Smooth muscle cell (in vitro differentiated cells): ENCODE measurements at regions not wholly inside any gene's neighbourhood (a gene's known extent, or its start where the extent isn't known, plus 50 kb on each side); places are given as distances from the start of the nearest gene placed in this dataset.

Experiments
- DNase-seq: peaks from one replicate; lab custom pipeline; 2025; ENCODE audit not compliant: unreplicated experiment; lab: John Stamatoyannopoulos, UW
- H2AFZ ChIP-seq: fragments of 200-600 bp; sonication (generic); 2 replicates; pipeline ENCODE4 v1.6.0; 2016; ENCODE audit warnings: antibody characterized with exemption, low read depth, mild to moderate bottlenecking
- H3F3A ChIP-seq: fragments of 200-600 bp; sonication (generic); 2 replicates; pipeline ENCODE4 v1.6.0; 2017; ENCODE audit warnings: antibody characterized with exemption, low read depth
- H3K27ac ChIP-seq: fragments of 200-600 bp; sonication (generic); 2 replicates; pipeline ENCODE4 v1.5.1; 2016; ENCODE audit warnings: low read depth, mild to moderate bottlenecking
- H3K27me3 ChIP-seq: fragments of 200-600 bp; sonication (generic); 2 replicates; pipeline ENCODE4 v1.6.1; 2016; ENCODE audit warnings: low read depth, mild to moderate bottlenecking
- H3K36me3 ChIP-seq: fragments of 200-600 bp; sonication (generic); 2 replicates; pipeline ENCODE4 v1.5.1; 2016; ENCODE audit warnings: low read depth
- H3K4me1 ChIP-seq: fragments of 200-600 bp; sonication (generic); 2 replicates; pipeline ENCODE4 v1.5.1; 2016; ENCODE audit warnings: low read depth
- H3K4me2 ChIP-seq: fragments of 200-600 bp; sonication (generic); 2 replicates; pipeline ENCODE4 v1.6.0; 2016; ENCODE audit warnings: mild to moderate bottlenecking
- H3K4me3 ChIP-seq: fragments of 200-600 bp; sonication (generic); 2 replicates; pipeline ENCODE4 v1.5.1; 2016; ENCODE audit warnings: mild to moderate bottlenecking
- H3K79me2 ChIP-seq: fragments of 200-600 bp; sonication (generic); 2 replicates; pipeline ENCODE4 v1.6.0; 2016; ENCODE audit warnings: low read depth, mild to moderate bottlenecking
- H3K9ac ChIP-seq: fragments of 200-600 bp; sonication (generic); 2 replicates; pipeline ENCODE4 v1.6.0; 2016; ENCODE audit warnings: low read depth
- H3K9me3 ChIP-seq: fragments of 200-600 bp; sonication (generic); replicated peaks from 2 replicates; pipeline ENCODE4 v1.5.1; 2016; ENCODE audit warnings: low read depth
- H4K20me1 ChIP-seq: fragments of 200-600 bp; sonication (generic); 2 replicates; pipeline ENCODE4 v1.6.0; 2016; ENCODE audit warnings: low read depth
- CTCF ChIP-seq: fragments of 200-600 bp; sonication (generic); IDR thresholded peaks from 2 replicates; pipeline ENCODE4 v1.5.1; 2017; ENCODE audit warnings: borderline replicate concordance, mild to moderate bottlenecking, antibody characterized with exemption; ENCODE audit not compliant: insufficient read depth, poor library complexity, severe bottlenecking
- WGBS: methylation state at CpG from one replicate; pipeline ENCODE4 v1.1.7; 2016; ENCODE audit warnings: low lambda C conversion rate; 5-methylcytosine and 5-hydroxymethylcytosine counted together

- H3K27me3 ChIP-seq: no peaks in the 10 kb centered on the region
- no peak for DNase-seq
- H3K4me1 ChIP-seq: no peaks in the 10 kb centered on the region
- no peaks in the 10 kb centered on the region for H4K20me1 ChIP-seq
- no peak overlapping the region for H3K9ac ChIP-seq
- no peaks in the 10 kb centered on the region for H3K36me3 ChIP-seq
- H3K4me2 ChIP-seq: no peak overlapping the region
- WGBS: 95% methylated on average over 5 of the region's 5 CpGs
- H3K4me3 ChIP-seq: no peak overlapping the region
- H3K9me3 ChIP-seq: no peaks in the 10 kb centered on the region
- H3K27ac ChIP-seq: no peak overlapping the region
- H3K79me2 ChIP-seq: no peaks in the 10 kb centered on the region
- H2AFZ ChIP-seq: no peak overlapping the region
- TF ChIP-seq CTCF: no peak
- no peaks in the 10 kb centered on the region for H3F3A ChIP-seq
Measured at GRCh38 chr5:3145641-3146040, 394.2 kb upstream of the IRX2 start.

GRCh38 chr5:3143382-3143781 is 391.9 kb upstream of the IRX2 start:
- Histone ChIP-seq H4K20me1 (no peaks in the 10 kb centered on the region), H2AFZ (no peak overlapping the region), H3F3A (no peaks in the 10 kb centered on the region), H3K27me3 (no peaks in the 10 kb centered on the region), H3K27ac (no peak overlapping the region), H3K4me2 (no peak overlapping the region), H3K4me3 (no peak overlapping the region), H3K9ac (no peak overlapping the region), H3K9me3 (no peaks in the 10 kb centered on the region), H3K79me2 (no peaks in the 10 kb centered on the region), H3K4me1 (no peaks in the 10 kb centered on the region), H3K36me3 (no peaks in the 10 kb centered on the region)
- no peak for DNase-seq
- WGBS: 95% methylated on average over 12 of the region's 12 CpGs
- TF ChIP-seq CTCF: no peak

GRCh38 chr5:3142261-3143027 is 391.0 kb upstream of the IRX2 start:
- H3K9ac ChIP-seq: no peak overlapping the region

More at GRCh38 chr5:3142261-3143027, 391.0 kb upstream of the IRX2 start:
- Histone ChIP-seq H3K4me3 (no peak overlapping the region), H2AFZ (no peak overlapping the region), H4K20me1 (no peaks in the 10 kb centered on the region), H3F3A (no peaks in the 10 kb centered on the region), H3K4me2 (no peak overlapping the region), H3K9me3 (no peaks in the 10 kb centered on the region), H3K36me3 (no peaks in the 10 kb centered on the region), H3K27me3 (no peaks in the 10 kb centered on the region), H3K27ac (no peak overlapping the region), H3K79me2 (no peaks in the 10 kb centered on the region), H3K4me1 (no peaks in the 10 kb centered on the region)
- DNase-seq: no peak
- TF ChIP-seq CTCF: no peak
- 89% methylated on average over 25 of the region's 25 CpGs for WGBS
